NB4 (cell line): ENCODE measurements at regions not wholly inside any gene's neighbourhood (a gene's known extent, or its start where the extent isn't known, plus 50 kb on each side); places are given as distances from the start of the nearest gene placed in this dataset.

ENCODE experiments used
- DNase-seq: peaks from one replicate; pipeline ENCODE4 v3.0.0; 2010; ENCODE audit warnings: low read depth
- H3K4me3 ChIP-seq: one replicate; pipeline ENCODE4 v1.5.1; 2011; ENCODE audit warnings: mild to moderate bottlenecking, low read depth, low read length, moderate library complexity
- MYC ChIP-seq: IDR thresholded peaks from 2 replicates; pipeline ENCODE4 v1.6.1; 2011; ENCODE audit warnings: low read depth, low read length
- POLR2A ChIP-seq: IDR thresholded peaks from 2 replicates; pipeline ENCODE4 v1.6.1; 2011; ENCODE audit warnings: mild to moderate bottlenecking; ENCODE audit not compliant: insufficient read length; ENCODE audit errors: extremely low read depth
- TF ChIP-seq, protein P1 (sequence below): IDR thresholded peaks from one replicate; pipeline ENCODE4 v1.5.1; 2012; ENCODE audit warnings: low read depth, low read length
- TF ChIP-seq, protein P2 (sequence below): IDR thresholded peaks from 2 replicates; pipeline ENCODE4 v1.6.1; 2011; ENCODE audit warnings: low read depth, low read length

DNA sequence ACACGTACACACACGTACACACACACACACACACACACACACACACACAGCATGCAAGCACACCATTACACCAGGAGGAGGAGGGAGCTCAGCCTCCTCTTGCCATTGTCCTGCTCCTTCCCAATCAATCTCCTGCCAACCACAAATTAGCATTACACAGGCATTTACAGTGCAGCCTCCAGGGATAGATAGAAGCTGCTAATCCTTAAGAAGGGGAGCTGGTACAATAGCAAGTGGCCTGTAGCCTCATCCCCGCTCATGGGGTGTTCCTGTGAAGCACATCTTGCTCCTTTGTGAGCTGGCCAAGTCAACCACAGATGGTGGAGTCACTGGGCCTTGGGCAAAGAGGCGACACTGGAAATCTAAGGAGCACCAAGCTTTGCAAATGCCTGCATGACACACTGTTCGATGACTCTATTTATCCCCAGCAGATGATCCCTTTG, 110.3 kb upstream of the PKDCC start:
- TF ChIP-seq POLR2A: no peak
- TF ChIP-seq, protein P1, sequence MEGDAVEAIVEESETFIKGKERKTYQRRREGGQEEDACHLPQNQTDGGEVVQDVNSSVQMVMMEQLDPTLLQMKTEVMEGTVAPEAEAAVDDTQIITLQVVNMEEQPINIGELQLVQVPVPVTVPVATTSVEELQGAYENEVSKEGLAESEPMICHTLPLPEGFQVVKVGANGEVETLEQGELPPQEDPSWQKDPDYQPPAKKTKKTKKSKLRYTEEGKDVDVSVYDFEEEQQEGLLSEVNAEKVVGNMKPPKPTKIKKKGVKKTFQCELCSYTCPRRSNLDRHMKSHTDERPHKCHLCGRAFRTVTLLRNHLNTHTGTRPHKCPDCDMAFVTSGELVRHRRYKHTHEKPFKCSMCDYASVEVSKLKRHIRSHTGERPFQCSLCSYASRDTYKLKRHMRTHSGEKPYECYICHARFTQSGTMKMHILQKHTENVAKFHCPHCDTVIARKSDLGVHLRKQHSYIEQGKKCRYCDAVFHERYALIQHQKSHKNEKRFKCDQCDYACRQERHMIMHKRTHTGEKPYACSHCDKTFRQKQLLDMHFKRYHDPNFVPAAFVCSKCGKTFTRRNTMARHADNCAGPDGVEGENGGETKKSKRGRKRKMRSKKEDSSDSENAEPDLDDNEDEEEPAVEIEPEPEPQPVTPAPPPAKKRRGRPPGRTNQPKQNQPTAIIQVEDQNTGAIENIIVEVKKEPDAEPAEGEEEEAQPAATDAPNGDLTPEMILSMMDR: no peak
- TF ChIP-seq, protein P2, sequence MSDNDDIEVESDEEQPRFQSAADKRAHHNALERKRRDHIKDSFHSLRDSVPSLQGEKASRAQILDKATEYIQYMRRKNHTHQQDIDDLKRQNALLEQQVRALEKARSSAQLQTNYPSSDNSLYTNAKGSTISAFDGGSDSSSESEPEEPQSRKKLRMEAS: no peak
- TF ChIP-seq MYC: no peak
- no peak for DNase-seq
- H3K4me3 ChIP-seq: no peak overlapping the region

DNA sequence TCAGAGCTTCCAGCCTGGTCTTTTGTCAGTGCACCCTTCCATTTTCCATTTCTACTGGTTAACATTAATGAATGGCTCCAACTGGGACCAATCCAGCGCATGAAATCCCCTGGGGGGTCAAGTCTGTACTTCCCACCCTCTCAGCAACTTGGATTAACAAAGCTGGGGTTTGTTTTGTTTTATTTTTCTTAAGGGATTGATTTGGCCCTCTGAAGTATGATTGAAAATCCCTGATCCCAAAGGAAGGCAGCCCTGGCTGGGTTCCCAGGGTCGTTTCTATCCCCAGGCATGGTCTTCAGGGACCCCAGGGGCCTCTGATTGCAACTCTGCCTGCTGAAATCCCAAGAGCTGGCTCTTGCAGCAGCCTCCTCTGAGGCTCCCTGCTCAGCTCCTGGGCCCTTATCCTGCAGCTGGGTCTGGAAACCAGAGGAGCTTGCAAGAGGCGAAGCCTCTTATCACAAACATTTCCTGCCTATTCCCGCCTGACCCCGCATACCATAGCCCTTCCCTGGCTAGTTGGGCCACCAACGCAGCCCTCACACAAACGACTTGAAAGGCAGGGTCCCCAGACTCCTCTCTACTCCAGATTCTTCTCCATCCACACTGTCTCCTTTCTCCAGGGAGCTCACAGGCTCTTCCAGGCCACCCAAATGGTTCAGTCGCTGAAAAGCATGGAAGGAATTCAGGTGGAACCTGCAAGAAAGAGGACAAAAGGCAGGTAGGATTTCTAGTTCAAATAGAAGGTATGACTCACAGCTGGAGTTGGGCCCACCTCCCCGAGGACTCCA, 109.7 kb upstream of the PKDCC start:
- no peak overlapping the region for H3K4me3 ChIP-seq
- TF ChIP-seq, protein P2: no peak
- no peak for TF ChIP-seq MYC
- TF ChIP-seq, protein P1: no peak
- no peak for TF ChIP-seq POLR2A
- no peak for DNase-seq

DNA sequence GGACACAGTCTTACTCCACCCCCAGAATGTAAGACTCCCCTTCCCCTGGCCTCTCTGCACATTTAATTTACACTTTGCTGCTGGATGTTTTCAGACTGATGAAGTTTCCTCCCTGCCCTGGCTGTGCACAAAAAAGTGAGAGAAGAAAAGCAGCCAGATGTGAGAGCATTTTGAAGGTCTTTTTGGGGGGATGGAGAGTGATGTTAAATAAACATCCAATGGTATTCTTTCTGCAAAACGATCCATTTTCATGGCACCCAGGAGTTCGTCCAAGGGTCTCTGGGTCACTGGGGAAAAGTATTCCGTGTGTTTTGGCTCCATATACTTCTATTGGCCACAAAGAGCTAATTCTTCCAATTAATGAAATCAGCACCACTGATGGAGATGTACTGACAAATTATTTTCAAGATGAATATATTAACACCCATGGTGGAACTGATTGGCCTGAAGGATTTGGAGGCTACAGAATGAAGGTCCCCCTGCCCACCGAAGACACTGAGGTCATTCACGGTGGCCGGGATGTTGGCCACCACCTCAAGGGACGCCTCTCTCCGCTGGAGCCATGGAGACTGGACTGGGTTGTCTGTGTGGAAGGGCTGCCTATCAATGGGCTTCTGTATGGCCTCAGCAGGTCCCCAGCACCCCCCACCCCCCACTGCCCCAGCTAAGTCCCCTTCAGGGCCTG, 107.6 kb upstream of the PKDCC start:
- no peak overlapping the region for H3K4me3 ChIP-seq
- TF ChIP-seq, protein P2: no peak
- no peak for TF ChIP-seq MYC
- TF ChIP-seq, protein P1: no peak
- TF ChIP-seq POLR2A: no peak
- DNase-seq: no peak

DNA sequence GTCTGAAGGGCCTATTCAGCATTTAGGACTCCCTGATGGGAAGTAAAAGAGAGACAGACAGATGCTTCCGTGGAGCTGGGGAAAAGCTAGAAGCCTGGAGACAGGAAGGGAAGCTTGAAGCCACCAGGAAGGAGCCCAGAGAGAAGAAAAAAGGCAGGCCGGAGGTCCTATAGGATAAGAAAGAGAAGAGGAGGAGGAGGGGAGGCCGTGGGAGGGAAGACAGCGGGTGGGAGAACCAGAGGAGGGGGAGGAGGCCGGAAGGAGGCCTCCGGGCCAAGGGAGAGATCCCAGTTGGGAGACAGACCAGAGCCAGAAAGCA, 107.1 kb upstream of the PKDCC start:
- no peak overlapping the region for H3K4me3 ChIP-seq
- no peak for DNase-seq
- TF ChIP-seq MYC (no peak), POLR2A (no peak)
- TF ChIP-seq, protein P2: no peak
- TF ChIP-seq, protein P1: no peak

DNA sequence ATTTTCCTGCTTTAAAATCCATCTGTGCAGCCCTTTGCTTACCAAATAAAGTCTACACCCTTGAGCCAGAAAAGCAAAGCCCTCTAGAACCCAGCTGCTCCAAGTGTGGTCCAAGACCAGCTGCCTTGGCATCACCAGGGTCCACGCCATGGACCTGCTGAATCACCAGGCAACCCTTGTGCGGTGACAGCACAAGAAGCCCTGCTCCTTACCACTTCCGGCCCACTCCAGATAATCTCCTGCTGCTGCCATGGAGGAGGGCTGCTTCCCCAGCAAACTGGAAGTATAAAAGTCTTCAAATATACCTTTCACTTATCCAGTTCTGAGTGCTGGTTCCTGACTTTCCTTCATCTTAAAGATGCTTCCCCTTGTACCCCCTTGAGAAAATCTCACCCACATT, 106.0 kb upstream of the PKDCC start:
- TF ChIP-seq, protein P1: no peak
- TF ChIP-seq POLR2A: no peak
- no peak for TF ChIP-seq MYC
- TF ChIP-seq, protein P2: no peak
- peak; percentile 42 for DNase-seq
- no peak overlapping the region for H3K4me3 ChIP-seq
